Keratinocyte (primary cell): ENCODE measurements at regions not wholly inside any gene's neighbourhood (a gene's known extent, or its start where the extent isn't known, plus 50 kb on each side); places are given as distances from the start of the nearest gene placed in this dataset.

Experiments used
- EZH2 ChIP-seq: IDR thresholded peaks from one replicate; pipeline ENCODE4 v1.6.1; 2012; ENCODE audit warnings: inconsistent platforms, mild to moderate bottlenecking, low read length, moderate library complexity
- TF ChIP-seq, protein P1 (sequence below), 3 experiments: IDR thresholded peaks in 1 of 3; conservative IDR thresholded peaks in 1 of 3; optimal IDR thresholded peaks in 1 of 3; 2 replicates in 2 of 3; 3 replicates in 1 of 3; pipeline versions ENCODE3 to v1.5.1; 2011; ENCODE audit warnings: low read length in 3 of 3, mild to moderate bottlenecking in 3 of 3, moderate library complexity in 2 of 3, control low read depth in 1 of 3, inconsistent platforms in 1 of 3; ENCODE audit not compliant: insufficient read depth in 2 of 3; ENCODE audit errors: extremely low read depth in 1 of 3

DNA sequence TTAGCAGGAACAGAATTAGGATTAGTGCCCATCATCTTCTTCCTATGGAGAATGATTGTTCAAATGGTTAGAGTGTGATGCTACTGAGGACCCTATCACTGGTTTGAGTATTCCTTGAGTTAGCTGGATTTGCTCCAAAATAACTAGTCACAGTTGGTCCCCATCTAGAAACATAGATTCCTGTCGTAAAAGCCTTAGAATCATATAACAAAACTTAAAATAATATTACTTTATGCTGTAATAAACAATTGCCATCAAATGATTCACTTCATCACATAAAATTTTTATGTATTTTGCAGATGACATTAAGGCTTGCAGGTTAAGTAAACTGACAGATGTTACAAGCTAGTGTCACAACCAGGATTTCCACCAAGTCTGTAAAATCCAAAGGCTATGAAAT lies 209.8 kb downstream of the CCER1 start:
- TF ChIP-seq, protein P1, sequence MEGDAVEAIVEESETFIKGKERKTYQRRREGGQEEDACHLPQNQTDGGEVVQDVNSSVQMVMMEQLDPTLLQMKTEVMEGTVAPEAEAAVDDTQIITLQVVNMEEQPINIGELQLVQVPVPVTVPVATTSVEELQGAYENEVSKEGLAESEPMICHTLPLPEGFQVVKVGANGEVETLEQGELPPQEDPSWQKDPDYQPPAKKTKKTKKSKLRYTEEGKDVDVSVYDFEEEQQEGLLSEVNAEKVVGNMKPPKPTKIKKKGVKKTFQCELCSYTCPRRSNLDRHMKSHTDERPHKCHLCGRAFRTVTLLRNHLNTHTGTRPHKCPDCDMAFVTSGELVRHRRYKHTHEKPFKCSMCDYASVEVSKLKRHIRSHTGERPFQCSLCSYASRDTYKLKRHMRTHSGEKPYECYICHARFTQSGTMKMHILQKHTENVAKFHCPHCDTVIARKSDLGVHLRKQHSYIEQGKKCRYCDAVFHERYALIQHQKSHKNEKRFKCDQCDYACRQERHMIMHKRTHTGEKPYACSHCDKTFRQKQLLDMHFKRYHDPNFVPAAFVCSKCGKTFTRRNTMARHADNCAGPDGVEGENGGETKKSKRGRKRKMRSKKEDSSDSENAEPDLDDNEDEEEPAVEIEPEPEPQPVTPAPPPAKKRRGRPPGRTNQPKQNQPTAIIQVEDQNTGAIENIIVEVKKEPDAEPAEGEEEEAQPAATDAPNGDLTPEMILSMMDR (optimal IDR thresholded peaks at IDR 0.05 in 1 of 3, IDR thresholded peaks at IDR 0.05 in 1 of 3, conservative IDR thresholded peaks at IDR 0.05 in 1 of 3; ENCODE audit: extremely low read depth in 1 of 3, insufficient read depth in 2 of 3, low read length in 3 of 3), result no peak
- TF ChIP-seq EZH2, result no peak
